Neuronal stem cell (in vitro differentiated cells): ENCODE measurements at regions not wholly inside any gene's neighbourhood (a gene's known extent, or its start where the extent isn't known, plus 50 kb on each side); places are given as distances from the start of the nearest gene placed in this dataset.

ENCODE experiments used
- DNase-seq: peaks from one replicate; pipeline ENCODE4 v3.0.0-alpha.2; 2013; ENCODE audit warnings: low spot score
- H2AFZ ChIP-seq: one replicate; pipeline ENCODE4 v1.6.1; 2013; ENCODE audit warnings: mild to moderate bottlenecking, low read length, inconsistent platforms
- H2AK5ac ChIP-seq: 2 replicates; pipeline ENCODE4 v1.6.1; 2013; ENCODE audit warnings: low read depth, mild to moderate bottlenecking, inconsistent platforms, low read length, moderate library complexity, mixed read lengths
- H2BK120ac ChIP-seq: 2 replicates; pipeline ENCODE4 v1.6.1; 2013; ENCODE audit warnings: low read depth, mild to moderate bottlenecking, inconsistent platforms, low read length, moderate library complexity, mixed read lengths
- H2BK12ac ChIP-seq: one replicate; pipeline ENCODE4 v1.6.1; 2013; ENCODE audit warnings: low read length, inconsistent platforms
- H2BK15ac ChIP-seq: 2 replicates; pipeline ENCODE4 v1.6.1; 2013; ENCODE audit warnings: mild to moderate bottlenecking, low read length, inconsistent platforms, mixed read lengths
- H2BK5ac ChIP-seq: one replicate; pipeline ENCODE4 v1.6.1; 2013; ENCODE audit warnings: inconsistent platforms, mild to moderate bottlenecking, low read length, moderate library complexity
- H3K14ac ChIP-seq: one replicate; pipeline ENCODE4 v1.6.1; 2013; ENCODE audit warnings: low read length, inconsistent platforms
- H3K18ac ChIP-seq: 2 replicates; pipeline ENCODE4 v1.6.1; 2013; ENCODE audit warnings: low read length, inconsistent platforms
- H3K23ac ChIP-seq: 2 replicates; pipeline ENCODE4 v1.6.1; 2013; ENCODE audit warnings: low read depth, mild to moderate bottlenecking, mixed read lengths, low read length, inconsistent platforms; ENCODE audit not compliant: poor library complexity
- H3K27ac ChIP-seq: replicated peaks from 3 replicates; pipeline ENCODE4 v1.5.1; 2013; ENCODE audit warnings: low read length, inconsistent platforms
- H3K27me3 ChIP-seq, 3 experiments: 2 replicates each; pipeline ENCODE4 v1.6.1; 2013; ENCODE audit warnings: low read length in 3 of 3, mild to moderate bottlenecking in 2 of 3, inconsistent platforms in 1 of 3, low read depth in 1 of 3, mixed read lengths in 1 of 3, moderate library complexity in 1 of 3; ENCODE audit not compliant: control insufficient read depth in 3 of 3, insufficient read depth in 3 of 3
- H3K36me3 ChIP-seq, 2 donors: replicated peaks in 1 of 2; 2 replicates each; pipeline ENCODE4 v1.6.1; 2013; ENCODE audit warnings: low read length in 2 of 2; ENCODE audit not compliant: control insufficient read depth in 2 of 2, insufficient read depth in 2 of 2
- H3K4ac ChIP-seq: 2 replicates; pipeline ENCODE4 v1.6.1; 2013; ENCODE audit warnings: inconsistent platforms, mild to moderate bottlenecking, low read length, moderate library complexity
- H3K4me1 ChIP-seq, 2 donors: 1 replicate in 1 of 2; 2 replicates in 1 of 2; pipeline ENCODE4 v1.6.1; 2013; ENCODE audit warnings: low read length in 2 of 2, low read depth in 1 of 2; ENCODE audit not compliant: control insufficient read depth in 2 of 2, insufficient read depth in 1 of 2
- H3K4me2 ChIP-seq: one replicate; pipeline ENCODE4 v1.6.1; 2013; ENCODE audit warnings: mild to moderate bottlenecking, low read length, inconsistent platforms; ENCODE audit not compliant: insufficient read depth, poor library complexity, severe bottlenecking
- H3K4me3 ChIP-seq, 2 donors: 2 replicates each; pipeline ENCODE4 v1.5.1; 2013; ENCODE audit warnings: low read length in 2 of 2, mild to moderate bottlenecking in 2 of 2, inconsistent platforms in 1 of 2, moderate library complexity in 1 of 2
- H3K79me1 ChIP-seq: one replicate; pipeline ENCODE4 v1.6.1; 2013; ENCODE audit warnings: low read depth, mild to moderate bottlenecking, inconsistent platforms, low read length, moderate library complexity
- H3K9ac ChIP-seq: one replicate; pipeline ENCODE4 v1.6.1; 2013; ENCODE audit warnings: mild to moderate bottlenecking, low read depth, low read length, inconsistent platforms; ENCODE audit not compliant: poor library complexity
- H3K9me3 ChIP-seq, 2 donors: replicated peaks in 1 of 2; 2 replicates each; pipeline versions ENCODE3 to v1.6.1; 2013; ENCODE audit warnings: low read length in 2 of 2, mild to moderate bottlenecking in 2 of 2, inconsistent platforms in 1 of 2, low read depth in 1 of 2, mixed read lengths in 1 of 2, moderate library complexity in 1 of 2; ENCODE audit not compliant: control insufficient read depth in 2 of 2, insufficient read depth in 1 of 2
- H4K8ac ChIP-seq: one replicate; pipeline ENCODE4 v1.6.1; 2013; ENCODE audit warnings: low read depth, mild to moderate bottlenecking, inconsistent platforms, low read length, moderate library complexity
- H4K91ac ChIP-seq: one replicate; pipeline ENCODE4 v1.6.1; 2013; ENCODE audit warnings: low read length, low read depth, mild to moderate bottlenecking, inconsistent platforms; ENCODE audit not compliant: poor library complexity
- WGBS, 2 donors: extraction: QIAGEN DNeasy Blood & Tissue Kit; methylation state at CpG; one replicate each; pipeline ENCODE4 v1.1.7; 2013; ENCODE audit warnings: missing lambda C conversion rate in 2 of 2, mixed read lengths in 1 of 2; ENCODE audit not compliant: insufficient read length in 2 of 2, insufficient replicate concordance in 1 of 2; ENCODE audit errors: extremely low coverage in 2 of 2; 5-methylcytosine and 5-hydroxymethylcytosine counted together

GRCh38 chr6:166017032-166017635 is 150.5 kb downstream of the TBXT start:
- peaks cover 0 to 4% (median 0%) of the 10 kb centered on the region in 3 experiments for H3K27me3 ChIP-seq
- no peak overlapping the region for H4K8ac ChIP-seq
- H3K4ac ChIP-seq, result no peak overlapping the region
- peaks cover 0 to 2% of the 10 kb centered on the region in 2 donors for H3K9me3 ChIP-seq
- H3K14ac ChIP-seq, result no peak overlapping the region
- H2AFZ ChIP-seq, result no peak overlapping the region
- peaks cover 2 to 5% of the 10 kb centered on the region in 2 donors for H3K4me1 ChIP-seq
- no peak overlapping the region for H2BK15ac ChIP-seq
- no peaks in the 10 kb centered on the region for H3K36me3 ChIP-seq
- no peak overlapping the region for H3K4me3 ChIP-seq
- no CpG with 5 or more reads among the region's 1 CpG for WGBS, 2 donors
- H3K23ac ChIP-seq, result no peak overlapping the region
- no peak overlapping the region for H3K18ac ChIP-seq
- H3K79me1 ChIP-seq, result no peaks in the 10 kb centered on the region
- H3K27ac ChIP-seq, result no peak overlapping the region
- no peak overlapping the region for H2BK120ac ChIP-seq
- no peak overlapping the region for H3K4me2 ChIP-seq
- no peak for DNase-seq
- no peak overlapping the region for H2AK5ac ChIP-seq
- no peak overlapping the region for H3K9ac ChIP-seq
- no peak overlapping the region for H4K91ac ChIP-seq
- H2BK12ac ChIP-seq, result no peak overlapping the region
- H2BK5ac ChIP-seq, result no peak overlapping the region

GRCh38 chr6:166014966-166015365 is 152.7 kb downstream of the TBXT start:
- Histone ChIP-seq H3K9me3 (peaks cover 0 to 2% of the 10 kb centered on the region in 2 donors), H2BK120ac (no peak overlapping the region), H2BK15ac (no peak overlapping the region), H3K4ac (no peak overlapping the region), H3K79me1 (no peaks in the 10 kb centered on the region), H3K4me1 (peaks cover 2 to 5% of the 10 kb centered on the region in 2 donors), H4K91ac (no peak overlapping the region), H3K4me3 (no peak overlapping the region), H3K18ac (no peak overlapping the region), H2BK12ac (no peak overlapping the region), H3K14ac (no peak overlapping the region), H3K36me3 (no peaks in the 10 kb centered on the region), H3K27me3 (peaks cover 0 to 18% (median under 1%) of the 10 kb centered on the region in 3 experiments), H2AFZ (no peak overlapping the region), H3K23ac (no peak overlapping the region), H2AK5ac (no peak overlapping the region), H3K9ac (no peak overlapping the region), H3K27ac (no peak overlapping the region), H4K8ac (no peak overlapping the region), H3K4me2 (no peak overlapping the region), H2BK5ac (no peak overlapping the region)
- WGBS, 2 donors, result no CpG with 5 or more reads among the region's 5 CpGs
- DNase-seq, result no peak

- Histone ChIP-seq H3K27ac (no peak overlapping the region), H3K4me2 (no peak overlapping the region), H3K4ac (no peak overlapping the region), H3K18ac (no peak overlapping the region), H2AK5ac (no peak overlapping the region), H3K23ac (no peak overlapping the region), H3K79me1 (no peaks in the 10 kb centered on the region), H3K9ac (no peak overlapping the region), H3K27me3 (peaks cover 6 to 52% (median 31%) of the 10 kb centered on the region in 3 experiments), H3K4me1 (peaks cover 14 to 18% of the 10 kb centered on the region in 2 donors), H3K4me3 (no peak overlapping the region), H2BK12ac (no peak overlapping the region), H2AFZ (no peak overlapping the region), H2BK120ac (no peak overlapping the region), H2BK5ac (no peak overlapping the region), H3K36me3 (no peaks in the 10 kb centered on the region), H2BK15ac (no peak overlapping the region), H4K91ac (no peak overlapping the region), H4K8ac (no peak overlapping the region), H3K14ac (no peak overlapping the region), H3K9me3 (no peaks in the 10 kb centered on the region)
- no peak for DNase-seq
- no CpG with 5 or more reads among the region's 11 CpGs for WGBS, 2 donors
Measured at GRCh38 chr6:166010136-166010960, 157.3 kb downstream of the TBXT start.

- Histone ChIP-seq H2BK12ac (no peak overlapping the region), H3K18ac (no peak overlapping the region), H4K8ac (no peak overlapping the region), H3K27me3 (peaks cover 6 to 52% (median 31%) of the 10 kb centered on the region in 3 experiments), H3K23ac (no peak overlapping the region), H2BK5ac (no peak overlapping the region), H3K9ac (no peak overlapping the region), H4K91ac (no peak overlapping the region), H2BK15ac (no peak overlapping the region), H3K4me1 (peaks cover 15 to 16% of the 10 kb centered on the region in 2 donors), H2AFZ (no peak overlapping the region), H2BK120ac (no peak overlapping the region), H3K27ac (no peak overlapping the region), H3K4me3 (no peak overlapping the region), H3K9me3 (no peaks in the 10 kb centered on the region), H3K36me3 (no peaks in the 10 kb centered on the region), H3K14ac (no peak overlapping the region), H2AK5ac (no peak overlapping the region), H3K79me1 (no peaks in the 10 kb centered on the region), H3K4ac (no peak overlapping the region), H3K4me2 (no peak overlapping the region)
- WGBS, 2 donors, result no CpG with 5 or more reads among the region's 8 CpGs
- no peak for DNase-seq
Measured at GRCh38 chr6:166009385-166010031, 158.1 kb downstream of the TBXT start.
